ENCODE measurements at regions not wholly inside any gene's neighbourhood (a gene's known extent, or its start where the extent isn't known, plus 50 kb on each side); places are given as distances from the start of the nearest gene placed in this dataset.

GRCh38 chr1:10935246-10935645 is 77.2 kb upstream of the TARDBP start:
- DNase-seq: no peak
- H3K27me3 ChIP-seq (replicated peaks; ENCODE audit: insufficient read depth): peaks cover 30% of the 10 kb centered on the region
- no peaks in the 10 kb centered on the region for H3K36me3 ChIP-seq (ENCODE audit: low read depth)
- H3K9ac ChIP-seq: no peak overlapping the region
- H2AFZ ChIP-seq: no peak overlapping the region
- TF ChIP-seq EZH2phosphoT487 (IDR thresholded peaks at IDR 0.05; ENCODE audit: insufficient read depth, low read depth): no peak
- TF ChIP-seq EZH2 (IDR thresholded peaks at IDR 0.05; ENCODE audit: insufficient read depth, poor library complexity, severe bottlenecking): no peak
- H3K79me2 ChIP-seq (ENCODE audit: insufficient read depth): no peaks in the 10 kb centered on the region
- in situ Hi-C loops (cut with MboI): no loop called here
- no peaks in the 10 kb centered on the region for H3K9me3 ChIP-seq (ENCODE audit: low read depth)
- H3K4me2 ChIP-seq (ENCODE audit: unreplicated experiment): no peak overlapping the region
- no peak overlapping the region for H3K4me3 ChIP-seq
- no peaks in the 10 kb centered on the region for H4K20me1 ChIP-seq (ENCODE audit: insufficient read depth)
- H3K4me1 ChIP-seq (ENCODE audit: insufficient read depth): no peaks in the 10 kb centered on the region
- no peak overlapping the region for H3K27ac ChIP-seq
- H3F3A ChIP-seq (ENCODE audit: insufficient read depth): no peaks in the 10 kb centered on the region
- no peaks in the 10 kb centered on the region for H3K9me2 ChIP-seq (ENCODE audit: insufficient read depth)
- 13% methylated on average over 8 of the region's 8 CpGs for WGBS, 2 experiments (ENCODE audit: low coverage in 1 of 2, low lambda C conversion rate in 2 of 2, missing lambda C conversion rate in 2 of 2)

GRCh38 chr1:10935724-10936123 is 76.7 kb upstream of the TARDBP start:
- no peak overlapping the region for H3K27ac ChIP-seq
- in situ Hi-C loops (cut with MboI): no loop called here
- no peaks in the 10 kb centered on the region for H4K20me1 ChIP-seq (ENCODE audit: insufficient read depth)
- no peaks in the 10 kb centered on the region for H3F3A ChIP-seq (ENCODE audit: insufficient read depth)
- no peaks in the 10 kb centered on the region for H3K9me2 ChIP-seq (ENCODE audit: insufficient read depth)
- H3K36me3 ChIP-seq (ENCODE audit: low read depth): no peaks in the 10 kb centered on the region
- DNase-seq: no peak
- H3K9ac ChIP-seq: no peak overlapping the region
- H3K79me2 ChIP-seq (ENCODE audit: insufficient read depth): no peaks in the 10 kb centered on the region
- 45 to 53% methylated on average over 7 of the region's 7 CpGs for WGBS, 2 experiments (ENCODE audit: low coverage in 1 of 2, low lambda C conversion rate in 2 of 2, missing lambda C conversion rate in 2 of 2)
- TF ChIP-seq EZH2phosphoT487 (IDR thresholded peaks at IDR 0.05; ENCODE audit: insufficient read depth, low read depth): no peak
- no peak for TF ChIP-seq EZH2 (IDR thresholded peaks at IDR 0.05; ENCODE audit: insufficient read depth, poor library complexity, severe bottlenecking)
- no peak overlapping the region for H3K4me3 ChIP-seq
- no peaks in the 10 kb centered on the region for H3K9me3 ChIP-seq (ENCODE audit: low read depth)
- H3K4me2 ChIP-seq (ENCODE audit: unreplicated experiment): no peak overlapping the region
- H3K27me3 ChIP-seq (replicated peaks; ENCODE audit: insufficient read depth): peaks cover 30% of the 10 kb centered on the region
- no peak overlapping the region for H2AFZ ChIP-seq
- H3K4me1 ChIP-seq (ENCODE audit: insufficient read depth): no peaks in the 10 kb centered on the region

GRCh38 chr1:10936998-10937901 is 75.2 kb upstream of the TARDBP start:
- no peaks in the 10 kb centered on the region for H4K20me1 ChIP-seq (ENCODE audit: insufficient read depth)
- no peak overlapping the region for H3K27ac ChIP-seq
- no peaks in the 10 kb centered on the region for H3K9me2 ChIP-seq (ENCODE audit: insufficient read depth)
- H3K9ac ChIP-seq: no peak overlapping the region
- 74 to 77% methylated on average over 13 to 19 of the region's 19 CpGs for WGBS, 2 experiments (ENCODE audit: low coverage in 1 of 2, low lambda C conversion rate in 2 of 2, missing lambda C conversion rate in 2 of 2)
- H3F3A ChIP-seq (ENCODE audit: insufficient read depth): no peaks in the 10 kb centered on the region
- in situ Hi-C loops (cut with MboI): no loop called here
- no peak for DNase-seq
- H3K4me1 ChIP-seq (ENCODE audit: insufficient read depth): no peaks in the 10 kb centered on the region; the same call in 1 of the 2 replicates
- H3K4me2 ChIP-seq (ENCODE audit: unreplicated experiment): no peak overlapping the region
- no peak overlapping the region for H2AFZ ChIP-seq
- no peaks in the 10 kb centered on the region for H3K36me3 ChIP-seq (ENCODE audit: low read depth)
- H3K27me3 ChIP-seq (replicated peaks; ENCODE audit: insufficient read depth): peaks cover 30% of the 10 kb centered on the region
- H3K9me3 ChIP-seq (ENCODE audit: low read depth): no peaks in the 10 kb centered on the region
- no peaks in the 10 kb centered on the region for H3K79me2 ChIP-seq (ENCODE audit: insufficient read depth)
- H3K4me3 ChIP-seq: no peak overlapping the region
- TF ChIP-seq EZH2 (IDR thresholded peaks at IDR 0.05; ENCODE audit: insufficient read depth, poor library complexity, severe bottlenecking) (no peak), EZH2phosphoT487 (IDR thresholded peaks at IDR 0.05; ENCODE audit: insufficient read depth, low read depth) (no peak)

DNA sequence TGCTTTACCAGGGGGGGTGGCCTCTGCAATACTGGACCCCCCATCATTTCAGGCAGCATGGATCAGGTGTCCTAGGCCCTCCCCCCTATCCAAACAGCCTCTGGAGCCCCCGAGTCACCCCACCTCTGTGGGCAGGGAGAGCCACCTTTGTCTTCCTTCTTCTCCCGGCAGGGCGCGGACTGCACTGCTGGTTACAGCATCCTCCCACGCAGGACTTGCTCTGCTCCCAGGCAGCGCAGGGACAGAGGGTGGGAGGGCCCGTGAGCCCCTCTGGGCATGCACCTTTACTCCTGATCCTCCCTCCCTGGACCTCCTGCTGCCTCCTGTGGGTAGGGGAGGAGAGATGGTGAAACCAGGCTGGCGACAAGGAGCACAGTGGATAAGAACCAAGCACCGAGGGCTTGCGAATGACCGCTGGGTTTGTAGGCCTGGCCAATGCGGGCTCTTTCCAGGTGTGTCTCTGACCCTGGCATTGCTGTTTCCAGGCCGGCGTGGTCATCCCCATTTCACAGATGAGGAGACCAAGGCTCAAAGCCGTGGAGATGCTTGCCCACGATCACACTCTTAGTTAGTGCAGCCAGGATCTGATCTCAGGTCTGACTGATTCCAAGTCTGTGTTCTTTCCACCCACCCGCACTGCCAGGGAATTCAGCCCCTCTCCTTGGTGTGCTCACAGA is 73.6 kb upstream of the TARDBP start:
- in situ Hi-C loops (cut with MboI): no loop called here
- Histone ChIP-seq H3K4me1 (ENCODE audit: insufficient read depth) (peaks cover 3% of the 10 kb centered on the region; the same call in 1 of the 2 replicates), H4K20me1 (ENCODE audit: insufficient read depth) (no peaks in the 10 kb centered on the region), H3K79me2 (ENCODE audit: insufficient read depth) (no peaks in the 10 kb centered on the region), H3K36me3 (ENCODE audit: low read depth) (no peaks in the 10 kb centered on the region), H3K9me2 (ENCODE audit: insufficient read depth) (no peaks in the 10 kb centered on the region), H3K9ac (no peak overlapping the region), H2AFZ (no peak overlapping the region), H3K4me3 (no peak overlapping the region), H3K9me3 (ENCODE audit: low read depth) (no peaks in the 10 kb centered on the region), H3F3A (ENCODE audit: insufficient read depth) (no peaks in the 10 kb centered on the region), H3K4me2 (ENCODE audit: unreplicated experiment) (no peak overlapping the region), H3K27me3 (replicated peaks; ENCODE audit: insufficient read depth) (peaks cover 38% of the 10 kb centered on the region), H3K27ac (no peak overlapping the region)
- WGBS, 2 experiments (ENCODE audit: low coverage in 1 of 2, low lambda C conversion rate in 2 of 2, missing lambda C conversion rate in 2 of 2): 85 to 91% methylated on average over 17 of the region's 17 CpGs
- no peak for TF ChIP-seq EZH2 (IDR thresholded peaks at IDR 0.05; ENCODE audit: insufficient read depth, poor library complexity, severe bottlenecking)
- no peak for TF ChIP-seq EZH2phosphoT487 (IDR thresholded peaks at IDR 0.05; ENCODE audit: insufficient read depth, low read depth)
- DNase-seq: no peak
